Cardiac muscle cell (in vitro differentiated cells and primary cell): ENCODE measurements at regions not wholly inside any gene's neighbourhood (a gene's known extent, or its start where the extent isn't known, plus 50 kb on each side); places are given as distances from the start of the nearest gene placed in this dataset.

ENCODE experiments used
- DNase-seq, 2 donors: peaks; one replicate each; pipeline versions ENCODE4 v3.0.0 to v3.0.0-alpha.2; 2010 to 2017; ENCODE audit warnings: low read depth in 1 of 2, low spot score in 1 of 2
- H3K27ac ChIP-seq: fragments of 200-600 bp; sonication (generic); 2 replicates; pipeline ENCODE4 v1.5.1; 2016
- H3K27me3 ChIP-seq: fragments of 200-600 bp; sonication (generic); 2 replicates; pipeline ENCODE4 v1.6.0; 2016; ENCODE audit warnings: control low read depth
- H3K36me3 ChIP-seq: fragments of 200-600 bp; sonication (generic); 2 replicates; pipeline ENCODE4 v1.5.1; 2016; ENCODE audit warnings: control low read depth
- H3K4me1 ChIP-seq: fragments of 200-600 bp; sonication (generic); 2 replicates; pipeline ENCODE4 v1.8.1; 2017; ENCODE audit warnings: low read depth, mild to moderate bottlenecking, mixed run types
- H3K4me3 ChIP-seq: fragments of 200-600 bp; sonication (generic); 2 replicates; pipeline ENCODE4 v1.5.1; 2016; ENCODE audit warnings: mild to moderate bottlenecking
- H3K9me3 ChIP-seq: fragments of 200-600 bp; sonication (generic); 2 replicates; pipeline ENCODE4 v1.5.1; 2017; ENCODE audit warnings: low read depth, mild to moderate bottlenecking, control low read depth
- TF ChIP-seq, protein P1 (sequence below): IDR thresholded peaks from 2 replicates; pipeline ENCODE4 v1.5.1; 2012; ENCODE audit warnings: low read depth, mild to moderate bottlenecking, low read length

DNA sequence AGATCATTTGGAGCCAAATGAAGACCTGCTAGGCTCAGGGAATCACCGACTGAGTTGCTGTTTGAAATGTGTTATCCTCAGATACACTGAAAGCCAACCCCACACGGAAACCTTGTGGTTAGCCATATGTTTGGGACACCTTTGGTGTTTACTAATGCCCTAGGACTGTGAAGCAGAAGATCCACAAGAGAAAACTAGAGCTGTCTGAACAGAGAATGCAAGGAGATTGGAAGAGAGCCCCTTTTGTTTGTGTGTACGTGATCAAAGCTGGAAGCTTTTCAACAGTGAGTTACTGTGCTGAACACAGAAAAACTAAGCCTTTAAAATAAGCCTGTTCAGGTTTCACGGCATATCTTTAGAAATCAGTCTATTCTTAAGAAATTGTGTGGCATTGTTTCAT, 908.2 kb upstream of the ADGRL2 start:
- no peaks in the 10 kb centered on the region for H3K9me3 ChIP-seq
- H3K4me3 ChIP-seq = no peak overlapping the region
- H3K4me1 ChIP-seq = peaks cover 14% of the 10 kb centered on the region
- H3K27me3 ChIP-seq = no peaks in the 10 kb centered on the region
- H3K27ac ChIP-seq = peak overlapping the region; percentile 47
- H3K36me3 ChIP-seq = no peaks in the 10 kb centered on the region
- DNase-seq = peak; percentile 6 to 49
- TF ChIP-seq, protein P1, sequence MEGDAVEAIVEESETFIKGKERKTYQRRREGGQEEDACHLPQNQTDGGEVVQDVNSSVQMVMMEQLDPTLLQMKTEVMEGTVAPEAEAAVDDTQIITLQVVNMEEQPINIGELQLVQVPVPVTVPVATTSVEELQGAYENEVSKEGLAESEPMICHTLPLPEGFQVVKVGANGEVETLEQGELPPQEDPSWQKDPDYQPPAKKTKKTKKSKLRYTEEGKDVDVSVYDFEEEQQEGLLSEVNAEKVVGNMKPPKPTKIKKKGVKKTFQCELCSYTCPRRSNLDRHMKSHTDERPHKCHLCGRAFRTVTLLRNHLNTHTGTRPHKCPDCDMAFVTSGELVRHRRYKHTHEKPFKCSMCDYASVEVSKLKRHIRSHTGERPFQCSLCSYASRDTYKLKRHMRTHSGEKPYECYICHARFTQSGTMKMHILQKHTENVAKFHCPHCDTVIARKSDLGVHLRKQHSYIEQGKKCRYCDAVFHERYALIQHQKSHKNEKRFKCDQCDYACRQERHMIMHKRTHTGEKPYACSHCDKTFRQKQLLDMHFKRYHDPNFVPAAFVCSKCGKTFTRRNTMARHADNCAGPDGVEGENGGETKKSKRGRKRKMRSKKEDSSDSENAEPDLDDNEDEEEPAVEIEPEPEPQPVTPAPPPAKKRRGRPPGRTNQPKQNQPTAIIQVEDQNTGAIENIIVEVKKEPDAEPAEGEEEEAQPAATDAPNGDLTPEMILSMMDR = no peak

- no peak overlapping the region for H3K4me3 ChIP-seq
- H3K27me3 ChIP-seq = no peaks in the 10 kb centered on the region
- TF ChIP-seq, protein P1 = no peak
- DNase-seq = peak in 1 of 2 donors; percentile 49
- no peaks in the 10 kb centered on the region for H3K9me3 ChIP-seq
- H3K27ac ChIP-seq = no peak overlapping the region
- H3K4me1 ChIP-seq = peaks cover 14% of the 10 kb centered on the region
- H3K36me3 ChIP-seq = no peaks in the 10 kb centered on the region
These were observed 908.9 kb upstream of the ADGRL2 start for GRCh38 chr1:80891871-80892270.

DNA sequence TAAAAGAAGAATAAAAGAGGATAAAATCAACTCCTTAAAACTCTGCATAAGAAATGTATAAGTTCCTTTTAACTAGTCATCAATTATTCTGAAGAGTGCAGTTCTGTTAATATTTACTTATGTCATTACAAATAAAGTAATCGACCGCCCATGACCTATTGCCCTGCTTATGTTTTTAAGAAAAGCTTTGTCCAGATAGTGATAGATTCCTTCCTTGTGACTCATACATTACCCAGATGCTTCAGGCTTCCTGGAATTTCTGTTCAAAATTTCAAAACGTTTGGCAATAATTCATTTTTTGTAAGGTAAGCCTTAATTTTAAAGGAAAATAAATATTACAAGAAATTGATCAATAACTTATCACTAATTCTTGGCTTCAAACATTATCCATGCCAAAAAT, 918.2 kb upstream of the ADGRL2 start:
- no peak overlapping the region for H3K4me3 ChIP-seq
- TF ChIP-seq, protein P1 = no peak
- H3K27ac ChIP-seq = no peak overlapping the region
- H3K9me3 ChIP-seq = no peaks in the 10 kb centered on the region
- peak in 1 of 2 donors; percentile 73 for DNase-seq
- no peaks in the 10 kb centered on the region for H3K36me3 ChIP-seq
- H3K27me3 ChIP-seq = no peaks in the 10 kb centered on the region
- H3K4me1 ChIP-seq = no peaks in the 10 kb centered on the region

GRCh38 chr1:80878343-80878742, 922.4 kb upstream of the ADGRL2 start:
- Histone ChIP-seq H3K9me3 (no peaks in the 10 kb centered on the region), H3K36me3 (no peaks in the 10 kb centered on the region), H3K27me3 (no peaks in the 10 kb centered on the region), H3K4me1 (no peaks in the 10 kb centered on the region), H3K4me3 (no peak overlapping the region), H3K27ac (no peak overlapping the region)
- DNase-seq = no peak
- TF ChIP-seq, protein P1 = no peak

- TF ChIP-seq, protein P1 = no peak
- no peaks in the 10 kb centered on the region for H3K9me3 ChIP-seq
These were observed 924.7 kb upstream of the ADGRL2 start for GRCh38 chr1:80876035-80876434.

GRCh38 chr1:80869299-80869698, 931.4 kb upstream of the ADGRL2 start:
- H3K36me3 ChIP-seq = no peaks in the 10 kb centered on the region
- no peaks in the 10 kb centered on the region for H3K27me3 ChIP-seq
- TF ChIP-seq, protein P1 = no peak
- no peak overlapping the region for H3K4me3 ChIP-seq
- no peaks in the 10 kb centered on the region for H3K9me3 ChIP-seq
- H3K4me1 ChIP-seq = no peaks in the 10 kb centered on the region
- no peak for DNase-seq
- no peak overlapping the region for H3K27ac ChIP-seq

More at GRCh38 chr1:80876035-80876434, 924.7 kb upstream of the ADGRL2 start:
- no peaks in the 10 kb centered on the region for H3K36me3 ChIP-seq
- H3K27me3 ChIP-seq = no peaks in the 10 kb centered on the region
- H3K4me1 ChIP-seq = no peaks in the 10 kb centered on the region
- H3K4me3 ChIP-seq = no peak overlapping the region
- H3K27ac ChIP-seq = no peak overlapping the region
- no peak for DNase-seq
